Thyroid gland (tissue), 4 donors: ENCODE measurements at regions not wholly inside any gene's neighbourhood (a gene's known extent, or its start where the extent isn't known, plus 50 kb on each side); places are given as distances from the start of the nearest gene placed in this dataset.
"Not testable (repeated sequence)": the region's sequence is repeated elsewhere in the genome, so short reads cannot be mapped to it uniquely, and the experiment has no call there.

Source experiments
- POLR2A ChIP-seq, 2 donors: fragments of 450-650 bp; IDR thresholded peaks; one replicate each; pipeline ENCODE4 v1.6.1; 2017; ENCODE audit warnings: antibody characterized with exemption in 2 of 2, mild to moderate bottlenecking in 2 of 2, moderate library complexity in 1 of 2
- TF ChIP-seq, protein P1 (sequence below), 6 experiments: fragments of 200-600 bp in 3 of 6; fragments of 450-650 bp in 3 of 6; sonication (generic) in 3 of 6; IDR thresholded peaks; one replicate each; pipeline ENCODE4 v1.5.1; 2016 to 2019; ENCODE audit warnings: antibody characterized with exemption in 6 of 6, mild to moderate bottlenecking in 2 of 6, inconsistent platforms in 1 of 6, moderate library complexity in 1 of 6

- TF ChIP-seq, protein P1, sequence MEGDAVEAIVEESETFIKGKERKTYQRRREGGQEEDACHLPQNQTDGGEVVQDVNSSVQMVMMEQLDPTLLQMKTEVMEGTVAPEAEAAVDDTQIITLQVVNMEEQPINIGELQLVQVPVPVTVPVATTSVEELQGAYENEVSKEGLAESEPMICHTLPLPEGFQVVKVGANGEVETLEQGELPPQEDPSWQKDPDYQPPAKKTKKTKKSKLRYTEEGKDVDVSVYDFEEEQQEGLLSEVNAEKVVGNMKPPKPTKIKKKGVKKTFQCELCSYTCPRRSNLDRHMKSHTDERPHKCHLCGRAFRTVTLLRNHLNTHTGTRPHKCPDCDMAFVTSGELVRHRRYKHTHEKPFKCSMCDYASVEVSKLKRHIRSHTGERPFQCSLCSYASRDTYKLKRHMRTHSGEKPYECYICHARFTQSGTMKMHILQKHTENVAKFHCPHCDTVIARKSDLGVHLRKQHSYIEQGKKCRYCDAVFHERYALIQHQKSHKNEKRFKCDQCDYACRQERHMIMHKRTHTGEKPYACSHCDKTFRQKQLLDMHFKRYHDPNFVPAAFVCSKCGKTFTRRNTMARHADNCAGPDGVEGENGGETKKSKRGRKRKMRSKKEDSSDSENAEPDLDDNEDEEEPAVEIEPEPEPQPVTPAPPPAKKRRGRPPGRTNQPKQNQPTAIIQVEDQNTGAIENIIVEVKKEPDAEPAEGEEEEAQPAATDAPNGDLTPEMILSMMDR (IDR thresholded peaks at IDR 0.05) = not testable (repeated sequence)
- TF ChIP-seq POLR2A (IDR thresholded peaks at IDR 0.05) = not testable (repeated sequence)
Observed at GRCh38 chr7:76703815-76704214, 76.7 kb upstream of the POMZP3 start.
